Hepatocyte (in vitro differentiated cells): ENCODE measurements at regions not wholly inside any gene's neighbourhood (a gene's known extent, or its start where the extent isn't known, plus 50 kb on each side); places are given as distances from the start of the nearest gene placed in this dataset.
A peak's percentile ranks its signal among the peaks of the same experiment; 100 is the strongest.

Source experiments
- DNase-seq: peaks from one replicate; pipeline ENCODE4 v3.0.0-alpha.2; 2016; ENCODE audit warnings: low spot score
- H2AFZ ChIP-seq: fragments of 200-600 bp; sonication (generic); 2 replicates; pipeline ENCODE4 v1.6.0; 2016; ENCODE audit warnings: antibody characterized with exemption, mild to moderate bottlenecking
- H3K27ac ChIP-seq: fragments of 200-600 bp; sonication (generic); 2 replicates; pipeline ENCODE4 v1.5.1; 2016; ENCODE audit warnings: mild to moderate bottlenecking
- H3K27me3 ChIP-seq: fragments of 200-600 bp; sonication (generic); 2 replicates; pipeline ENCODE4 v1.6.1; 2016
- H3K36me3 ChIP-seq: fragments of 200-600 bp; sonication (generic); replicated peaks from 2 replicates; pipeline ENCODE4 v1.5.1; 2016; ENCODE audit warnings: low read depth; ENCODE audit not compliant: insufficient read depth
- H3K4me1 ChIP-seq: fragments of 200-600 bp; sonication (generic); 2 replicates; pipeline ENCODE4 v1.5.1; 2016; ENCODE audit warnings: mild to moderate bottlenecking, moderate library complexity; ENCODE audit not compliant: insufficient read depth
- H3K4me2 ChIP-seq: fragments of 200-600 bp; sonication (generic); 2 replicates; pipeline ENCODE4 v1.6.0; 2016
- H3K4me3 ChIP-seq: fragments of 200-600 bp; sonication (generic); 2 replicates; pipeline ENCODE4 v1.5.1; 2016; ENCODE audit warnings: mild to moderate bottlenecking
- H3K79me2 ChIP-seq: fragments of 200-600 bp; sonication (generic); 2 replicates; pipeline ENCODE4 v1.6.0; 2017; ENCODE audit warnings: mild to moderate bottlenecking
- H3K9me2 ChIP-seq: fragments of 200-600 bp; sonication (generic); replicated peaks from 2 replicates; pipeline ENCODE4 v1.6.0; 2017; ENCODE audit warnings: mild to moderate bottlenecking; ENCODE audit not compliant: insufficient read depth
- H3K9me3 ChIP-seq: fragments of 200-600 bp; sonication (generic); 2 replicates; pipeline ENCODE4 v1.5.1; 2016; ENCODE audit warnings: low read depth, mild to moderate bottlenecking
- H4K20me1 ChIP-seq: fragments of 200-600 bp; sonication (generic); 2 replicates; pipeline ENCODE4 v1.6.0; 2016; ENCODE audit warnings: mild to moderate bottlenecking; ENCODE audit not compliant: insufficient read depth, poor library complexity, severe bottlenecking
- EZH2 ChIP-seq: fragments of 200-600 bp; sonication (generic); IDR thresholded peaks from 2 replicates; pipeline ENCODE4 v1.6.1; 2016; ENCODE audit warnings: antibody characterized with exemption, mild to moderate bottlenecking, borderline replicate concordance
- EZH2phosphoT487 ChIP-seq: fragments of 200-600 bp; sonication (generic); IDR thresholded peaks from one replicate; pipeline ENCODE4 v1.6.1; 2018; ENCODE audit warnings: antibody characterized with exemption, mild to moderate bottlenecking, low read depth, moderate library complexity; ENCODE audit not compliant: unreplicated experiment, severe bottlenecking
- WGBS: methylation state at CpG from one replicate; pipeline ENCODE4 v1.1.6; 2016; ENCODE audit warnings: low lambda C conversion rate; ENCODE audit errors: missing lambda C conversion rate; 5-methylcytosine and 5-hydroxymethylcytosine counted together
- TF ChIP-seq, protein P1 (sequence below): fragments of 200-600 bp; sonication (generic); IDR thresholded peaks from 2 replicates; pipeline ENCODE4 v1.5.1; 2016; ENCODE audit warnings: antibody characterized with exemption, mild to moderate bottlenecking; ENCODE audit not compliant: poor library complexity

DNA sequence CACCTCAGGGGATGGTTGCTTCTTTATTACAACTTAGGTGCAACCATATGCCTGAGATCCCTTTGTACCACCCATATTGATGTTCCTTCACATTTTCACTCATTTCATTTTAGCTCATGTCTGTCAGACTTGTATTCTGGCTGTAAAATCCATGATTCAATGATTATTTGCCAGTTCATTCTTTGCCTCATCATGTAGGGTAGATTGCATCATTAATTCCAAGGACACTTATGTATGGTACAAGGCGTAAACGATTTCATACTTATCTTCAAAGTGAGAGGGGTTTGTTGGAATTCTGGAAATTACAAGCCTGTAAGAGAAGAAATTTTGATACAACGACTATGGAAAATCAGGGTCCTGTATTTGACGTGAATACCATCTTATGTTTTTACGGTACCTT is 685.0 kb upstream of the FANCL start:
- DNase-seq: no peak
- WGBS: 98% methylated on average over 5 of the region's 5 CpGs
- no peak overlapping the region for H3K27ac ChIP-seq
- no peaks in the 10 kb centered on the region for H3K4me1 ChIP-seq
- H4K20me1 ChIP-seq: no peaks in the 10 kb centered on the region
- H3K36me3 ChIP-seq: no peaks in the 10 kb centered on the region
- no peaks in the 10 kb centered on the region for H3K9me2 ChIP-seq
- TF ChIP-seq, protein P1, sequence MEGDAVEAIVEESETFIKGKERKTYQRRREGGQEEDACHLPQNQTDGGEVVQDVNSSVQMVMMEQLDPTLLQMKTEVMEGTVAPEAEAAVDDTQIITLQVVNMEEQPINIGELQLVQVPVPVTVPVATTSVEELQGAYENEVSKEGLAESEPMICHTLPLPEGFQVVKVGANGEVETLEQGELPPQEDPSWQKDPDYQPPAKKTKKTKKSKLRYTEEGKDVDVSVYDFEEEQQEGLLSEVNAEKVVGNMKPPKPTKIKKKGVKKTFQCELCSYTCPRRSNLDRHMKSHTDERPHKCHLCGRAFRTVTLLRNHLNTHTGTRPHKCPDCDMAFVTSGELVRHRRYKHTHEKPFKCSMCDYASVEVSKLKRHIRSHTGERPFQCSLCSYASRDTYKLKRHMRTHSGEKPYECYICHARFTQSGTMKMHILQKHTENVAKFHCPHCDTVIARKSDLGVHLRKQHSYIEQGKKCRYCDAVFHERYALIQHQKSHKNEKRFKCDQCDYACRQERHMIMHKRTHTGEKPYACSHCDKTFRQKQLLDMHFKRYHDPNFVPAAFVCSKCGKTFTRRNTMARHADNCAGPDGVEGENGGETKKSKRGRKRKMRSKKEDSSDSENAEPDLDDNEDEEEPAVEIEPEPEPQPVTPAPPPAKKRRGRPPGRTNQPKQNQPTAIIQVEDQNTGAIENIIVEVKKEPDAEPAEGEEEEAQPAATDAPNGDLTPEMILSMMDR: no peak
- TF ChIP-seq EZH2 (no peak), EZH2phosphoT487 (no peak)
- no peaks in the 10 kb centered on the region for H3K79me2 ChIP-seq
- H3K4me3 ChIP-seq: no peak overlapping the region
- no peaks in the 10 kb centered on the region for H3K27me3 ChIP-seq
- no peak overlapping the region for H3K4me2 ChIP-seq
- H2AFZ ChIP-seq: no peak overlapping the region
- no peaks in the 10 kb centered on the region for H3K9me3 ChIP-seq

DNA sequence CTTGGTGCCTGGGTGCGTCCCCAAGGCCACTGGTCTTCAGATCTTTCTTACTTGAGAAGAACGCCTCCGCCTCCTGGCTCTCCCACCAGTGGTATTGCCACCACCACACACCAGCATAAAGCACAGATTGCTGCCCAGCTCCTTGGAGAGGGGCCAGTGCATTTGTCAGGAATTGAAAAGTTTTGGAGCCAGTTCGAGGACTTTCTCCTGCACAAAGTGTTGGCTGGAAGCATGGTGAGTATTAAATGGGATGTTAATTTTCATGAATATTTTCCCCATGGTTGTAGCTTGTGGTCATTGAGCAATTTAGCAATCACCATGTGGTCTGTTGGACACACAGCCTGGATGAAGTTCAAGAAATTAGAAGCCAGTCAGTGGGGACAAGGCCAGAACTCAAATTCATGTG is 684.6 kb upstream of the FANCL start:
- no peak overlapping the region for H3K4me2 ChIP-seq
- H2AFZ ChIP-seq: no peak overlapping the region
- no peak for TF ChIP-seq EZH2
- TF ChIP-seq, protein P1: no peak
- no peak for TF ChIP-seq EZH2phosphoT487
- no peaks in the 10 kb centered on the region for H3K27me3 ChIP-seq
- H3K4me1 ChIP-seq: no peaks in the 10 kb centered on the region
- no peaks in the 10 kb centered on the region for H4K20me1 ChIP-seq
- no peaks in the 10 kb centered on the region for H3K79me2 ChIP-seq
- DNase-seq: no peak
- H3K36me3 ChIP-seq: no peaks in the 10 kb centered on the region
- H3K9me2 ChIP-seq: no peaks in the 10 kb centered on the region
- H3K9me3 ChIP-seq: no peaks in the 10 kb centered on the region
- H3K4me3 ChIP-seq: no peak overlapping the region
- 91% methylated on average over 4 of the region's 4 CpGs for WGBS
- no peak overlapping the region for H3K27ac ChIP-seq

DNA sequence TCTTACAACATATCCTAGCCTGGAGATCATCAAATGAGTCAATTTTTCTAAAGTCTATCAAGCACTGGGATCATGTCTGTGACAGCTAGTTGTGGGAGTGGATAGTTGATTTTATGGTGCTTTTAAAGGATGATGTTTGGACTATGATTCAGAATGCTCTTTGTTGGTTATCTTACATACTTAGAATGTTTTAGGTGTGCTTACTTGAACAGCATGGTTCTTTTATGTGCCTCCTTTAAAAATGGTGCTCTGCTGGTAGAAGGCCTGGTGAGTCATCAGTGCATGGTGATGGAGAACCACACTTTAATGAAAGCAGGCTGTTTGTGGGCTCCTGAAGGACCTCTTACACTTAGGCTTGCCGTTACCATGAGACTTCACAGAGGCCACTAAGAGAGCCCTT is 682.7 kb upstream of the FANCL start:
- no peak overlapping the region for H2AFZ ChIP-seq
- H3K36me3 ChIP-seq: no peaks in the 10 kb centered on the region
- H3K4me1 ChIP-seq: no peaks in the 10 kb centered on the region
- WGBS: 41% methylated on average over 1 of the region's 1 CpG
- H3K27me3 ChIP-seq: no peaks in the 10 kb centered on the region
- H3K4me3 ChIP-seq: no peak overlapping the region
- peak; percentile 34 for DNase-seq
- H4K20me1 ChIP-seq: no peaks in the 10 kb centered on the region
- no peaks in the 10 kb centered on the region for H3K79me2 ChIP-seq
- H3K27ac ChIP-seq: no peak overlapping the region
- TF ChIP-seq EZH2phosphoT487 (no peak), EZH2 (no peak)
- TF ChIP-seq, protein P1: no peak
- no peaks in the 10 kb centered on the region for H3K9me2 ChIP-seq
- no peak overlapping the region for H3K4me2 ChIP-seq
- H3K9me3 ChIP-seq: no peaks in the 10 kb centered on the region

DNA sequence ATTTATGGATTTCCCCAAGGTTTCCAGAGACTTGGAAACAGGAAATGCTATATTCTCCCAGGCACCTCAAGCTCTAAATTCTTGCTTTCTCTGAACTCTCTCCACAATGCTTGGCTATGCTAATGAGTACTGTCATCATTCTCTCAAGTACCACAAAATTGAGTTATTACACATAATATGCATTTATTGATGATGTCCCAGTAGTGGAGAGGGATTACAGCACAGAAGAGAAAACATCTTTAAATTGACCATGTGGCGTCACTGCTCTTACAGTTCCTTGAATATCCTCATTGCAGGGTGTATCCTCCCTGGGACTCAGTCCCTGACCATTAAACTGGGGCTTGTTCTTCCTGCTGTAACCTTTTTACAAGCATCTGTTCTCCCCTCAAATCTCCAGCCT is 681.1 kb upstream of the FANCL start:
- Histone ChIP-seq H3K4me3 (no peak overlapping the region), H3K79me2 (no peaks in the 10 kb centered on the region), H3K4me1 (no peaks in the 10 kb centered on the region), H4K20me1 (no peaks in the 10 kb centered on the region), H3K9me3 (no peaks in the 10 kb centered on the region), H3K27ac (no peak overlapping the region), H2AFZ (no peak overlapping the region), H3K27me3 (no peaks in the 10 kb centered on the region), H3K36me3 (no peaks in the 10 kb centered on the region), H3K4me2 (no peak overlapping the region), H3K9me2 (no peaks in the 10 kb centered on the region)
- no peak for DNase-seq
- TF ChIP-seq EZH2phosphoT487: no peak
- TF ChIP-seq, protein P1: no peak
- TF ChIP-seq EZH2: no peak
- 88% methylated on average over 1 of the region's 1 CpG for WGBS
